ENCODE measurements at regions not wholly inside any gene's neighbourhood (a gene's known extent, or its start where the extent isn't known, plus 50 kb on each side); places are given as distances from the start of the nearest gene placed in this dataset.

- H3K4me1 ChIP-seq = no peaks in the 10 kb centered on the region
- H3K27ac ChIP-seq = no peak overlapping the region
- intact Hi-C loops (cut with DNase I) = no loop called here
- no peak for DNase-seq (ENCODE audit: low spot score in 2 of 2)
- H3K27me3 ChIP-seq = no peaks in the 10 kb centered on the region
- H3K36me3 ChIP-seq = no peaks in the 10 kb centered on the region
- no peaks in the 10 kb centered on the region for H3K9me3 ChIP-seq
- TF ChIP-seq, protein P1, sequence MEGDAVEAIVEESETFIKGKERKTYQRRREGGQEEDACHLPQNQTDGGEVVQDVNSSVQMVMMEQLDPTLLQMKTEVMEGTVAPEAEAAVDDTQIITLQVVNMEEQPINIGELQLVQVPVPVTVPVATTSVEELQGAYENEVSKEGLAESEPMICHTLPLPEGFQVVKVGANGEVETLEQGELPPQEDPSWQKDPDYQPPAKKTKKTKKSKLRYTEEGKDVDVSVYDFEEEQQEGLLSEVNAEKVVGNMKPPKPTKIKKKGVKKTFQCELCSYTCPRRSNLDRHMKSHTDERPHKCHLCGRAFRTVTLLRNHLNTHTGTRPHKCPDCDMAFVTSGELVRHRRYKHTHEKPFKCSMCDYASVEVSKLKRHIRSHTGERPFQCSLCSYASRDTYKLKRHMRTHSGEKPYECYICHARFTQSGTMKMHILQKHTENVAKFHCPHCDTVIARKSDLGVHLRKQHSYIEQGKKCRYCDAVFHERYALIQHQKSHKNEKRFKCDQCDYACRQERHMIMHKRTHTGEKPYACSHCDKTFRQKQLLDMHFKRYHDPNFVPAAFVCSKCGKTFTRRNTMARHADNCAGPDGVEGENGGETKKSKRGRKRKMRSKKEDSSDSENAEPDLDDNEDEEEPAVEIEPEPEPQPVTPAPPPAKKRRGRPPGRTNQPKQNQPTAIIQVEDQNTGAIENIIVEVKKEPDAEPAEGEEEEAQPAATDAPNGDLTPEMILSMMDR (IDR thresholded peaks at IDR 0.05) = no peak
- H3K4me3 ChIP-seq = no peak overlapping the region
Observed at GRCh38 chr2:133739039-133739438, 170.8 kb upstream of the NCKAP5 start.

GRCh38 chr2:133740500-133740899, 172.2 kb upstream of the NCKAP5 start:
- TF ChIP-seq, protein P1 (IDR thresholded peaks at IDR 0.05) = no peak
- intact Hi-C loops (cut with DNase I) = no loop called here
- H3K36me3 ChIP-seq = no peaks in the 10 kb centered on the region

DNA sequence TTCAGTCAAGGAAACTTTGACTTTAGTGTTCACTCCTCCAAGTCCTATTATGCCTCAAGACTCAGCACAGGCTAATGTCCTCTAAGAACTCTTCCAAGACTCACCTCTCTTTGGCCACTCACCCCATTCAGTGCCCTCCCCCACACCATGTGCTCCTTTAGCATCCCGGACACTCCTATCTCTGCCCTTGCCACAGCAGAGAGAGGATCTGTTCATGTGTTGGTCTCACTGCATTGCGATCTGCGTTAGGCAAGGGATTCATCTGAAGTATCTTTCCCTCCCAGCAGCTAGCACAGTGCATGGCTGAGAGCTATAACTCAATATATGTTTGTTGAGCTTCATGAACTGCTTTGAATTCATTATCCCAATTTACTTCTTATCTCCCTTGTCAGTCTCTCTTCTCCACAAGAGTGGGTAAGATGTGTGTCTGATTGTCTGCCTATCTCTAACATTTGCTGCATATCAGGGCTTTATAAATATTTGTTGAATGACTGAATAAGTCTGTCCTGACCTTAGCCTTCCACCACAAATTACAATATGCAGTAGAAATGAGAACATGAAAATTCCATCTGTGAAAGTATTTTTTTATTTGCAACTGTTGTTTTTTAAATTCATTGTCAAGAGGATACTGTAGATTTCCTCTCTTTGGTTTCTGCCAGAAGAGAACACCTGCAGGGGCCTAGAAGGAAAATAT, 179.9 kb upstream of the NCKAP5 start:
- Histone ChIP-seq H3K27ac (no peak overlapping the region), H3K9me3 (no peaks in the 10 kb centered on the region), H3K27me3 (no peaks in the 10 kb centered on the region), H3K4me1 (no peaks in the 10 kb centered on the region), H3K4me3 (no peak overlapping the region), H3K36me3 (no peaks in the 10 kb centered on the region)
- DNase-seq (ENCODE audit: low spot score in 2 of 2) = no peak
- TF ChIP-seq, protein P1 (IDR thresholded peaks at IDR 0.05) = no peak
- intact Hi-C loops (cut with DNase I) = no loop called here

More at GRCh38 chr2:133740500-133740899, 172.2 kb upstream of the NCKAP5 start:
- Histone ChIP-seq H3K27me3 (no peaks in the 10 kb centered on the region), H3K4me1 (no peaks in the 10 kb centered on the region), H3K27ac (no peak overlapping the region), H3K4me3 (no peak overlapping the region), H3K9me3 (no peaks in the 10 kb centered on the region)
- DNase-seq (ENCODE audit: low spot score in 2 of 2) = no peak

GRCh38 chr2:133753665-133754064, 185.4 kb upstream of the NCKAP5 start:
- no peaks in the 10 kb centered on the region for H3K27me3 ChIP-seq
- no peak for DNase-seq (ENCODE audit: low spot score in 2 of 2)
- H3K36me3 ChIP-seq = no peaks in the 10 kb centered on the region
- intact Hi-C loops (cut with DNase I) = no loop called here
- H3K4me1 ChIP-seq = peaks cover 3 to 10% of the 10 kb centered on the region in 2 donors
- TF ChIP-seq, protein P1 (IDR thresholded peaks at IDR 0.05) = no peak
- H3K9me3 ChIP-seq = no peaks in the 10 kb centered on the region
- no peak overlapping the region for H3K27ac ChIP-seq
- no peak overlapping the region for H3K4me3 ChIP-seq

- H3K27me3 ChIP-seq = no peaks in the 10 kb centered on the region
- H3K9me3 ChIP-seq = no peaks in the 10 kb centered on the region
- intact Hi-C loops (cut with DNase I) = no loop called here
- peaks cover 3 to 10% of the 10 kb centered on the region in 2 donors for H3K4me1 ChIP-seq
- no peak overlapping the region for H3K4me3 ChIP-seq
- no peak for DNase-seq (ENCODE audit: low spot score in 2 of 2)
- TF ChIP-seq, protein P1 (IDR thresholded peaks at IDR 0.05) = no peak
- H3K36me3 ChIP-seq = no peaks in the 10 kb centered on the region
- H3K27ac ChIP-seq = peak overlapping the region in 1 of 2 donors; percentile 55
Observed at GRCh38 chr2:133755480-133756300, 187.4 kb upstream of the NCKAP5 start.
